Loucy (cell line): ENCODE measurements at regions not wholly inside any gene's neighbourhood (a gene's known extent, or its start where the extent isn't known, plus 50 kb on each side); places are given as distances from the start of the nearest gene placed in this dataset.

Experiments used
- H2AFZ ChIP-seq: fragments of 200-600 bp; sonication (generic); 2 replicates; pipeline ENCODE4 v1.6.0; 2016; ENCODE audit warnings: antibody characterized with exemption, mild to moderate bottlenecking, low read length, moderate library complexity
- H3F3A ChIP-seq: fragments of 200-600 bp; 2 replicates; pipeline ENCODE4 v1.6.0; 2016; ENCODE audit warnings: antibody characterized with exemption, low read depth, mild to moderate bottlenecking
- H3K27me3 ChIP-seq: fragments of 200-600 bp; sonication (generic); 2 replicates; pipeline ENCODE4 v1.6.1; 2014; ENCODE audit warnings: low read length, mild to moderate bottlenecking; ENCODE audit not compliant: insufficient read depth, poor library complexity, severe bottlenecking
- H3K36me3 ChIP-seq: fragments of 200-600 bp; sonication (generic); 2 replicates; pipeline ENCODE4 v1.6.1; 2016; ENCODE audit warnings: low read length; ENCODE audit not compliant: insufficient read depth
- H3K4me1 ChIP-seq: fragments of 200-600 bp; sonication (generic); 2 replicates; pipeline ENCODE4 v1.5.1; 2014; ENCODE audit warnings: low read length, mild to moderate bottlenecking; ENCODE audit not compliant: insufficient read depth, poor library complexity, severe bottlenecking
- H3K4me2 ChIP-seq: fragments of 200-600 bp; sonication (generic); 2 replicates; pipeline ENCODE4 v1.6.0; 2014; ENCODE audit warnings: antibody characterized with exemption, low read length, low read depth, mild to moderate bottlenecking; ENCODE audit not compliant: poor library complexity, severe bottlenecking
- H3K4me3 ChIP-seq: fragments of 200-600 bp; sonication (generic); 2 replicates; pipeline ENCODE4 v1.5.1; 2014; ENCODE audit warnings: low read length, mild to moderate bottlenecking, mixed read lengths; ENCODE audit not compliant: poor library complexity, severe bottlenecking
- H3K79me2 ChIP-seq: fragments of 200-600 bp; sonication (generic); 2 replicates; pipeline ENCODE4 v1.6.1; 2014; ENCODE audit warnings: low read length; ENCODE audit not compliant: insufficient read depth
- H3K9ac ChIP-seq: fragments of 200-600 bp; sonication (generic); 2 replicates; pipeline ENCODE4 v1.6.0; 2014; ENCODE audit warnings: mild to moderate bottlenecking, low read depth, low read length, moderate library complexity; ENCODE audit not compliant: poor library complexity, severe bottlenecking
- H3K9me2 ChIP-seq: fragments of 200-600 bp; sonication (generic); replicated peaks from 2 replicates; pipeline ENCODE4 v1.6.1; 2016; ENCODE audit warnings: low read depth, low read length, mixed read lengths
- H3K9me3 ChIP-seq: fragments of 200-600 bp; sonication (generic); 2 replicates; pipeline ENCODE4 v1.6.1; 2014; ENCODE audit warnings: mild to moderate bottlenecking, antibody characterized with exemption, low read length, low read depth; ENCODE audit not compliant: insufficient read depth
- H4K20me1 ChIP-seq: fragments of 200-600 bp; sonication (generic); 2 replicates; pipeline ENCODE4 v1.6.0; 2014; ENCODE audit warnings: antibody characterized with exemption, low read length, mild to moderate bottlenecking; ENCODE audit not compliant: insufficient read depth, poor library complexity, severe bottlenecking
- CTCF ChIP-seq: fragments of 200-600 bp; sonication (generic); conservative IDR thresholded peaks from 2 replicates; pipeline ENCODE4 v1.5.1; 2014; ENCODE audit warnings: mild to moderate bottlenecking, antibody characterized with exemption, low read length
- EZH2phosphoT487 ChIP-seq: fragments of 200-600 bp; IDR thresholded peaks from 2 replicates; pipeline ENCODE4 v1.6.1; 2018; ENCODE audit warnings: antibody characterized with exemption, mild to moderate bottlenecking, moderate library complexity, borderline replicate concordance

GRCh38 chr6:6508643-6509042 is 79.9 kb upstream of the LY86 start:
- TF ChIP-seq CTCF, result no peak
- no peak for TF ChIP-seq EZH2phosphoT487
- H3K79me2 ChIP-seq, result no peaks in the 10 kb centered on the region
- H3K9me2 ChIP-seq, result no peaks in the 10 kb centered on the region
- H3K9me3 ChIP-seq, result no peaks in the 10 kb centered on the region
- H3K9ac ChIP-seq, result no peak overlapping the region
- H2AFZ ChIP-seq, result no peak overlapping the region
- no peak overlapping the region for H3K4me3 ChIP-seq
- no peaks in the 10 kb centered on the region for H4K20me1 ChIP-seq
- peaks cover 29% of the 10 kb centered on the region for H3K27me3 ChIP-seq
- H3F3A ChIP-seq, result no peaks in the 10 kb centered on the region
- no peak overlapping the region for H3K4me2 ChIP-seq
- no peaks in the 10 kb centered on the region for H3K36me3 ChIP-seq
- H3K4me1 ChIP-seq, result no peaks in the 10 kb centered on the region

GRCh38 chr6:6509284-6509683 is 79.2 kb upstream of the LY86 start:
- no peak overlapping the region for H2AFZ ChIP-seq
- H4K20me1 ChIP-seq, result no peaks in the 10 kb centered on the region
- no peak overlapping the region for H3K9ac ChIP-seq
- H3K9me2 ChIP-seq, result no peaks in the 10 kb centered on the region
- H3K4me3 ChIP-seq, result no peak overlapping the region
- H3K79me2 ChIP-seq, result no peaks in the 10 kb centered on the region
- H3K4me2 ChIP-seq, result no peak overlapping the region
- H3K36me3 ChIP-seq, result no peaks in the 10 kb centered on the region
- no peaks in the 10 kb centered on the region for H3K9me3 ChIP-seq
- peaks cover 29% of the 10 kb centered on the region for H3K27me3 ChIP-seq
- H3K4me1 ChIP-seq, result no peaks in the 10 kb centered on the region
- TF ChIP-seq EZH2phosphoT487 (no peak), CTCF (no peak)
- H3F3A ChIP-seq, result no peaks in the 10 kb centered on the region

GRCh38 chr6:6512711-6513110 is 75.8 kb upstream of the LY86 start:
- H3K36me3 ChIP-seq, result no peaks in the 10 kb centered on the region
- no peak overlapping the region for H2AFZ ChIP-seq
- H3K4me1 ChIP-seq, result no peaks in the 10 kb centered on the region
- H3F3A ChIP-seq, result no peaks in the 10 kb centered on the region
- H3K4me2 ChIP-seq, result no peak overlapping the region
- no peak overlapping the region for H3K9ac ChIP-seq
- no peaks in the 10 kb centered on the region for H3K9me2 ChIP-seq
- TF ChIP-seq EZH2phosphoT487 (no peak), CTCF (no peak)
- no peaks in the 10 kb centered on the region for H4K20me1 ChIP-seq
- peaks cover 58% of the 10 kb centered on the region for H3K27me3 ChIP-seq
- no peaks in the 10 kb centered on the region for H3K79me2 ChIP-seq
- H3K9me3 ChIP-seq, result no peaks in the 10 kb centered on the region
- no peak overlapping the region for H3K4me3 ChIP-seq
